Panc1 (cell line): ENCODE measurements at regions not wholly inside any gene's neighbourhood (a gene's known extent, or its start where the extent isn't known, plus 50 kb on each side); places are given as distances from the start of the nearest gene placed in this dataset.

Experiments
- ATAC-seq: fragments of 200-7000 bp; cut with Tn5 transposase; 2 replicates; pipeline ENCODE4 v1.9.1; 2020; ENCODE audit warnings: mild to moderate bottlenecking, moderate library complexity
- BruUV-seq: library from RNA; stranded (reverse); fragments of 400-500 nt; replicated peaks from 2 replicates; lab custom pipeline; 2021; lab: Mats Ljungman, UMichigan
- CTCF ChIA-PET: fragments of 300-600 bp; sonication (Branson Sonifier 250); formaldehyde crosslinking; loops from one replicate; lab custom pipeline; 2022; ENCODE audit warnings: antibody characterized with exemption; lab: Charles Lee
- POLR2A ChIA-PET: fragments of 300-600 bp; sonication (Branson Sonifier 250); formaldehyde crosslinking; loops from one replicate; lab custom pipeline; 2022; ENCODE audit warnings: antibody characterized with exemption; lab: Charles Lee
- DNase-seq: peaks from one replicate; pipeline ENCODE4 v3.0.0-alpha.2; 2010; ENCODE audit warnings: low read depth, low spot score
- H3K27ac ChIP-seq: 2 replicates; pipeline ENCODE4 v1.5.1; 2011; ENCODE audit warnings: mild to moderate bottlenecking, low read length, inconsistent platforms
- H3K27me3 ChIP-seq: fragments of 200-500 bp; sonication (Bioruptor generic); 2 replicates; pipeline ENCODE4 v1.6.0; 2014; ENCODE audit warnings: low read length, inconsistent platforms; ENCODE audit not compliant: control insufficient read depth, insufficient read depth
- H3K36me3 ChIP-seq: fragments of 200-500 bp; sonication (Bioruptor generic); 2 replicates; pipeline ENCODE4 v1.5.1; 2014; ENCODE audit warnings: inconsistent platforms, mild to moderate bottlenecking, low read length, moderate library complexity; ENCODE audit not compliant: control insufficient read depth, insufficient read depth
- H3K4me1 ChIP-seq: 2 replicates; pipeline ENCODE4 v1.5.1; 2011; ENCODE audit warnings: inconsistent platforms, mild to moderate bottlenecking, low read length, moderate library complexity; ENCODE audit not compliant: control insufficient read depth, insufficient read depth
- H3K4me3 ChIP-seq, 2 experiments: 2 replicates each; pipeline ENCODE4 v1.5.1; 2011 to 2012; ENCODE audit warnings: low read depth in 2 of 2, low read length in 2 of 2, mild to moderate bottlenecking in 2 of 2, inconsistent platforms in 1 of 2, moderate library complexity in 1 of 2
- H3K9me3 ChIP-seq: fragments of 200-500 bp; sonication (Bioruptor generic); 2 replicates; pipeline ENCODE4 v1.5.1; 2014; ENCODE audit warnings: low read depth, mild to moderate bottlenecking, inconsistent platforms, low read length, moderate library complexity; ENCODE audit not compliant: control insufficient read depth, insufficient read depth
- CTCF ChIP-seq: fragments of 450-650 bp; IDR thresholded peaks from 2 replicates; pipeline ENCODE4 v1.5.1; 2017; ENCODE audit warnings: mild to moderate bottlenecking
- POLR2AphosphoS5 ChIP-seq: IDR thresholded peaks from 2 replicates; pipeline ENCODE4 v1.6.1; 2012; ENCODE audit warnings: mild to moderate bottlenecking, low read depth, low read length, moderate library complexity
- REST ChIP-seq, 2 experiments: IDR thresholded peaks; 2 replicates each; pipeline ENCODE4 v1.6.1; 2011 to 2012; ENCODE audit warnings: low read depth in 2 of 2, control low read depth in 1 of 2, low read length in 1 of 2, mild to moderate bottlenecking in 1 of 2, moderate library complexity in 1 of 2; ENCODE audit not compliant: insufficient read depth in 1 of 2
- SIN3A ChIP-seq: IDR thresholded peaks from 2 replicates; pipeline ENCODE4 v1.6.1; 2012; ENCODE audit warnings: low read depth, mild to moderate bottlenecking, low read length, moderate library complexity, borderline replicate concordance; ENCODE audit not compliant: insufficient read depth
- TCF7L2 ChIP-seq: IDR thresholded peaks from 2 replicates; pipeline ENCODE4 v1.6.1; 2011; ENCODE audit warnings: mild to moderate bottlenecking, low read depth, low read length, inconsistent platforms
- in situ Hi-C: cut with HindIII; loops from 2 replicates; pipeline ENCODE4 v1.10.0; 2016; ENCODE audit warnings: low sequenced_read_pairs, low pct_unique_long_range_greater_than_20kb
- intact Hi-C: fragments of 100-400 bp; cut with micrococcal nuclease; formaldehyde crosslinking; loops from one replicate; pipeline ENCODE4 v1.10.0; 2022; ENCODE audit not compliant: unreplicated experiment

- Histone ChIP-seq H3K4me1 (no peaks in the 10 kb centered on the region), H3K36me3 (no peaks in the 10 kb centered on the region), H3K9me3 (no peaks in the 10 kb centered on the region), H3K4me3 (no peak overlapping the region), H3K27ac (no peak overlapping the region), H3K27me3 (no peaks in the 10 kb centered on the region)
- no TSS peak for BruUV-seq
- CTCF ChIA-PET: no interaction called here
- POLR2A ChIA-PET: no interaction called here
- TF ChIP-seq SIN3A: no peak
- TF ChIP-seq TCF7L2: no peak
- TF ChIP-seq CTCF: no peak
- no peak for TF ChIP-seq POLR2AphosphoS5
- TF ChIP-seq REST (IDR thresholded peaks at IDR 0.05; ENCODE audit: insufficient read depth in 1 of 2, low read depth in 2 of 2, low read length in 1 of 2): no peak
- in situ Hi-C loops: no loop called here
- intact Hi-C loops: no loop called here
- DNase-seq: no peak
- ATAC-seq: no peak
Observed at GRCh38 chr3:75115695-75116094, 501.2 kb upstream of the CNTN3 start.

- intact Hi-C loops (no loop called here), in situ Hi-C loops (no loop called here)
- Histone ChIP-seq H3K4me1 (no peaks in the 10 kb centered on the region), H3K36me3 (no peaks in the 10 kb centered on the region), H3K4me3 (no peak overlapping the region), H3K9me3 (no peaks in the 10 kb centered on the region), H3K27me3 (no peaks in the 10 kb centered on the region), H3K27ac (no peak overlapping the region)
- ATAC-seq (no peak), DNase-seq (no peak)
- POLR2A ChIA-PET: no interaction called here
- no TSS peak for BruUV-seq
- CTCF ChIA-PET: no interaction called here
- TF ChIP-seq CTCF: no peak
- TF ChIP-seq SIN3A: no peak
- no peak for TF ChIP-seq TCF7L2
- no peak for TF ChIP-seq POLR2AphosphoS5
- TF ChIP-seq REST (IDR thresholded peaks at IDR 0.05; ENCODE audit: insufficient read depth in 1 of 2, low read depth in 2 of 2, low read length in 1 of 2): no peak
Observed at GRCh38 chr3:75118779-75119178, 504.3 kb upstream of the CNTN3 start.
